ENCODE measurements at regions not wholly inside any gene's neighbourhood (a gene's known extent, or its start where the extent isn't known, plus 50 kb on each side); places are given as distances from the start of the nearest gene placed in this dataset.

DNA sequence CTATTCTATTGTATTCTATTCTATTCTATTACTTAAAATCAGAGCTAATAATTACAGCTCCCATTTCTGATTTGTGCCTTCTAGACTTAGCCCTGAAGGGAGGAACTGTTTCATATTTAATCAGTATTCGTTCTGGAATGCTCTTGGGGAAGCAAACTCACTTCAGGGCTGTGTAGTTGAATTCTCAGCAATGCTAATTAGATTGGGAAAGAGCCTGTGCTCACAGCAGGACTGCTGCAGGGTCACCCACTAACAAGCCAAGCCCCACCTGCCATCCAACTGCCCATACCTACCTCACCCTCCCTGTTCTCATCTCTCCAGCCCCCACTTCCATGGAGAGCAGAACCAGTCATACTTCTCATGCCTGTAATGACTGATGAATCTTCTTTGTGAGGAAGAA, 464.2 kb downstream of the PTPRU start:
- DNase-seq (ENCODE audit: low read depth) = no peak
- TF ChIP-seq, protein P1, sequence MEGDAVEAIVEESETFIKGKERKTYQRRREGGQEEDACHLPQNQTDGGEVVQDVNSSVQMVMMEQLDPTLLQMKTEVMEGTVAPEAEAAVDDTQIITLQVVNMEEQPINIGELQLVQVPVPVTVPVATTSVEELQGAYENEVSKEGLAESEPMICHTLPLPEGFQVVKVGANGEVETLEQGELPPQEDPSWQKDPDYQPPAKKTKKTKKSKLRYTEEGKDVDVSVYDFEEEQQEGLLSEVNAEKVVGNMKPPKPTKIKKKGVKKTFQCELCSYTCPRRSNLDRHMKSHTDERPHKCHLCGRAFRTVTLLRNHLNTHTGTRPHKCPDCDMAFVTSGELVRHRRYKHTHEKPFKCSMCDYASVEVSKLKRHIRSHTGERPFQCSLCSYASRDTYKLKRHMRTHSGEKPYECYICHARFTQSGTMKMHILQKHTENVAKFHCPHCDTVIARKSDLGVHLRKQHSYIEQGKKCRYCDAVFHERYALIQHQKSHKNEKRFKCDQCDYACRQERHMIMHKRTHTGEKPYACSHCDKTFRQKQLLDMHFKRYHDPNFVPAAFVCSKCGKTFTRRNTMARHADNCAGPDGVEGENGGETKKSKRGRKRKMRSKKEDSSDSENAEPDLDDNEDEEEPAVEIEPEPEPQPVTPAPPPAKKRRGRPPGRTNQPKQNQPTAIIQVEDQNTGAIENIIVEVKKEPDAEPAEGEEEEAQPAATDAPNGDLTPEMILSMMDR (IDR thresholded peaks at IDR 0.05; ENCODE audit: control insufficient read depth, insufficient read depth, low read depth, low read length, missing control alignments) = no peak

DNA sequence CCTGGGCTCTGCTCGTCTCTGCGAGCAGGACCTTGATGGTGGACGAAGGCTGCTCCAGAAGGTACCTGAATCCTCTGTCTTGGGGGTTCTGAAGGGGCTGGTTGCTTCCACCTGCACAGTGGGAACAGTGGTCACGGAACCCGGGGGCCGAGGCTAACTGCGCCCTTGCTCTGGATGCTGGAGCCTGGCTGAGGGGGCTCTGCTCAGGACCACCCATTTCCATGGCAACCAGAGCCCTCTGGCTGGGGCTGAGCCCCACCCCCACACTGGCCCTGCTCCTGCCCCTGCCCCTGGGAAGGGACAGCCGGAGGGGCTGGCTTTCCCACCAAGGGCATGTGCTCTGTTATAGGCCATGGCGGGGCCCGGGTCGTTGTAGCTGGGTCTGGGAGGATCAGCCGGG, 462.3 kb downstream of the PTPRU start:
- TF ChIP-seq, protein P1 (IDR thresholded peaks at IDR 0.05; ENCODE audit: control insufficient read depth, insufficient read depth, low read depth, low read length, missing control alignments) = no peak
- H3K4me3 ChIP-seq (ENCODE audit: control insufficient read depth, low read depth, low read length) = no peak overlapping the region
- no peak for DNase-seq (ENCODE audit: low read depth)

More for the DNA sequence above, 464.2 kb downstream of the PTPRU start:
- no peak overlapping the region for H3K4me3 ChIP-seq (ENCODE audit: control insufficient read depth, low read depth, low read length)

DNA sequence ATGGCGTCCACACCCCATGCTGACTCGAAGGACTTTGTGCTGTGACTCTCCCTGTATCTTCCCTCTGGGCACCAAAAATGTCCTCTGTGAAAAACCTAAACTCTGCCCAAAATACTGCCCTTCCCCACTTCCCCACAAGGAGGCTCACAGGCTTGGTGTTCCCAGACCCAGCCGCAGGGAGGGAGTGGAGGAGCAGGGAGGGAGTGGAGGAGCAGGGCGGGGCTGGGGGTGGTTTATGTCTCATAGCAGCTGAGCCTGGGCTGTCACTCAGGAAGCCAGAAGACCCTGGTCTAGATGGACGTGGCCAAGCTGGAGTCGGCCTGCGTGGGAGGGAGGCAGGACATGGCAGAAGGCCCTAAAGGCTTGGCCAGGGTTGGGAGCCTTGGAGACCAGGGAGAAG, 461.7 kb downstream of the PTPRU start:
- TF ChIP-seq, protein P1 (IDR thresholded peaks at IDR 0.05; ENCODE audit: control insufficient read depth, insufficient read depth, low read depth, low read length, missing control alignments) = peak; percentile 86
- no peak for DNase-seq (ENCODE audit: low read depth)
- no peak overlapping the region for H3K4me3 ChIP-seq (ENCODE audit: control insufficient read depth, low read depth, low read length)

DNA sequence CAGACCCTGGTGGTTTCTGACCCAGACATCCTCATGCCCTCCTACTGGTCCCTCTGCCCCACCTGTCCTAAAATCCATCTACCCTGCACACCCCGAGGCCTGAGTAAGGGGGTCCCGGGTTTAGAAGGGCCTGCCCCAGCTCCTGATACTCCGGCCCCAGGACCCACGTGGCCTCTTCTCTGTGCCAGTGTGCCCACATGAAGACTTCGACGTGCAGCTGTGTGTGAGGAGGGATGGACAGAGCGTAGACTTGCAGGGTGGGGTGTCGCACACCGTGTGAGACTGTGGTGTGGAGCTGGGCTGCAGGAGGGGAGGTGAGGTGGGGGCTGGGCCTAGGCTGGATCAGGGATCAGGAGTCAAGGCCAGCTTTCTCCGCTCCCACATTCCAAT, 461.1 kb downstream of the PTPRU start:
- TF ChIP-seq, protein P1 (IDR thresholded peaks at IDR 0.05; ENCODE audit: control insufficient read depth, insufficient read depth, low read depth, low read length, missing control alignments) = no peak
- no peak for DNase-seq (ENCODE audit: low read depth)
- H3K4me3 ChIP-seq (ENCODE audit: control insufficient read depth, low read depth, low read length) = no peak overlapping the region

DNA sequence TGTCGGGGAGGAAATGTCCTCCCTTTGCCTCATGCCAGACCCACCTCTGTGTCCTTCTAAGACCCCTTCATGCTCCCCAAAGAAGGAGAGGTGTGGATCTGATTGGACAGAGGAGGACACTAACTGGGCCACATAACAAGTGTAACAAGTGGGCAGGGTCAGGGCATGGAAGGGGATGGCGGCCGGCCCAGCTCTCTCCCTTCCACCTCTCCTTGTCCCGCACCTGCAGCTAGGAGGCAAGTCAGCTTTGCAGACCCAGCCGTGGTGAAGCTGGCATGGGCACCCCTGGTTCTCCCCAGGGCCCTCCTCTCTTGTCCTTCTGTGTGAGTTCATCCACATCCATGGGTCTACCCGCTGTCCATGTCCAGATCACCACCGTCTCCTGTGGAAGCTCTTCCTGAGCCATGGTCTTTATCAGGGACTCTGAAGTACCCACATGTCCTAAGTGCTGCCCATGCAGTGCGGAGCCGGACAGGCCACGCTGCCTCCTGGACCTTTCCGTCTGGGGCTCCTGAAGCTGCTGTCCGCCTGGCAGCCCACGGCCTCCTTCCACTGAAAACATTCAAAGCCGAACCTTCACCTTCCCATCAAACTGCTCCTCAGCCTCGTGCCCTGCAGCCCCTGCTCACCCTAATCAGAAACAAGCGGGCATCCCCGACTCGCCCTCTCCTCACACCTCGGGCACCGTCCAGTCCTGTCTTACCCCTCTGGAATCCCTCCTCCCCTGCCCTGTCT, 460.5 kb downstream of the PTPRU start:
- no peak for DNase-seq (ENCODE audit: low read depth)
- TF ChIP-seq, protein P1 (IDR thresholded peaks at IDR 0.05; ENCODE audit: control insufficient read depth, insufficient read depth, low read depth, low read length, missing control alignments) = no peak

DNA sequence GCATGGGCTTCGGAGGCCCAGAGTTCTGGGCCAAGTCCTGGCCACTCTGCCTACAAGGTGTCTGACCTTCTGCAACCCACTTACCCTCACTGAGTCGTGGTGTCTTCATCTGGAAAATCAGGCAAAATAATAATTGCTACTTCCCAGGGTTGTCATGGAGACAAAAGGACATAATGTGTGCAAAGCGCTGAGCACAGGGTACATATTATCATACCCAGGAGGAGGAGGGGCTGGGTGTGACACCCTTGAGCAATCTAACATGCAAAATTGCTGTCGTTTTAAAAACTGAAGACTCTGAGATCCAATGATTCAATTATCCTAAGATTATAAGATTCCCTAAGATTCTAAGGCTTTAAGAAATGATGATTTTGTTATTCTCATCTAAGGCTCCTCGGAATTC, 459.5 kb downstream of the PTPRU start:
- H3K4me3 ChIP-seq (ENCODE audit: control insufficient read depth, low read depth, low read length) = no peak overlapping the region
- no peak for DNase-seq (ENCODE audit: low read depth)
- TF ChIP-seq, protein P1 (IDR thresholded peaks at IDR 0.05; ENCODE audit: control insufficient read depth, insufficient read depth, low read depth, low read length, missing control alignments) = no peak

More for the DNA sequence above, 460.5 kb downstream of the PTPRU start:
- H3K4me3 ChIP-seq (ENCODE audit: control insufficient read depth, low read depth, low read length) = no peak overlapping the region

Data from AG09309 (cell line).